GM12878 (cell line): ENCODE measurements at regions not wholly inside any gene's neighbourhood (a gene's known extent, or its start where the extent isn't known, plus 50 kb on each side); places are given as distances from the start of the nearest gene placed in this dataset.

ENCODE experiments used
- ATAC-seq: fragments of 200-7000 bp; cut with Tn5 transposase; 3 replicates; pipeline ENCODE4 v1.9.1; 2020; ENCODE audit warnings: mild to moderate bottlenecking, moderate library complexity
- BruUV-seq: library from RNA; stranded (reverse); fragments of 400-500 nt; replicated peaks from 2 replicates; lab custom pipeline; 2021; lab: Mats Ljungman, UMichigan
- CTCF ChIA-PET: fragments of 300-600 bp; sonication (Branson Sonifier 250); formaldehyde crosslinking; extraction: SDS; loops from one replicate; lab custom pipeline; 2021; ENCODE audit warnings: inconsistent platforms; lab: Yijun Ruan, JAX
- POLR2A ChIA-PET: fragments of 350-600 bp; formaldehyde crosslinking; extraction: SDS; loops from one replicate; lab custom pipeline; 2021; ENCODE audit warnings: inconsistent platforms; lab: Charles Lee
- RAD21 ChIA-PET: fragments of 300-600 bp; sonication (Branson Sonifier 250); formaldehyde crosslinking; loops from one replicate; lab custom pipeline; 2023; ENCODE audit warnings: antibody characterized with exemption; ENCODE audit not compliant: unreplicated experiment; lab: Charles Lee
- SMC1A ChIA-PET: fragments of 300-600 bp; sonication (Branson Sonifier 250); formaldehyde crosslinking; loops from one replicate; lab custom pipeline; 2023; ENCODE audit not compliant: unreplicated experiment, uncharacterized antibody; lab: Charles Lee
- DNase-seq: peaks from one replicate; pipeline ENCODE4 v3.0.0-alpha.2; 2011; ENCODE audit warnings: low read depth, low spot score
- FAIRE-seq: peaks from 3 replicates; lab custom pipeline; 2011; peaks lifted over from hg19 to GRCh38; lab: Jason Lieb, UNC
- H2AFZ ChIP-seq: 2 replicates; pipeline ENCODE4 v1.6.0; 2011; ENCODE audit warnings: low read depth, low read length, control low read depth; ENCODE audit not compliant: control insufficient read depth
- H3K27ac ChIP-seq: 2 replicates; pipeline ENCODE4 v1.5.1; 2011; ENCODE audit warnings: control low read depth; ENCODE audit not compliant: control insufficient read depth, insufficient read depth
- H3K27me3 ChIP-seq, 2 experiments: replicated peaks in 1 of 2; 2 replicates each; pipeline versions ENCODE4 v1.6.0 to v1.6.1; 2011; ENCODE audit warnings: low read length in 1 of 2; ENCODE audit not compliant: control insufficient read depth in 2 of 2, insufficient read depth in 2 of 2
- H3K36me3 ChIP-seq, 2 experiments: 2 replicates each; pipeline ENCODE4 v1.5.1; 2011; ENCODE audit warnings: low read length in 1 of 2; ENCODE audit not compliant: control insufficient read depth in 2 of 2, insufficient read depth in 2 of 2
- H3K4me1 ChIP-seq: 2 replicates; pipeline ENCODE4 v1.6.1; 2011; ENCODE audit warnings: mild to moderate bottlenecking, low read length, moderate library complexity, mixed read lengths; ENCODE audit not compliant: control insufficient read depth, insufficient read depth
- H3K4me2 ChIP-seq: 2 replicates; pipeline ENCODE4 v1.6.0; 2011; ENCODE audit warnings: control low read depth; ENCODE audit not compliant: control insufficient read depth, insufficient read depth
- H3K4me3 ChIP-seq: fragments of 200-600 bp; sonication (generic); 2 replicates; pipeline ENCODE4 v1.5.1; 2016
- H3K79me2 ChIP-seq: 2 replicates; pipeline ENCODE4 v1.6.0; 2011; ENCODE audit warnings: low read length; ENCODE audit not compliant: control insufficient read depth, insufficient read depth
- H3K9ac ChIP-seq: 2 replicates; pipeline ENCODE4 v1.8.0; 2011; ENCODE audit warnings: low read length, control low read depth, mixed read lengths; ENCODE audit not compliant: control insufficient read depth, insufficient read depth
- H3K9me3 ChIP-seq: replicated peaks from 3 replicates; pipeline ENCODE4 v1.5.1; 2011; ENCODE audit warnings: mild to moderate bottlenecking, low read length; ENCODE audit not compliant: control insufficient read depth, insufficient read depth
- H4K20me1 ChIP-seq: 2 replicates; pipeline ENCODE4 v1.6.0; 2011; ENCODE audit not compliant: control insufficient read depth, insufficient read depth
- NR2F1 ChIP-seq: fragments of 450-650 bp; conservative IDR thresholded peaks from 2 replicates; pipeline ENCODE4 v1.6.1; 2017; ENCODE audit warnings: mild to moderate bottlenecking
- NRF1 ChIP-seq: conservative IDR thresholded peaks from 2 replicates; pipeline ENCODE4 v1.6.1; 2011; ENCODE audit warnings: mild to moderate bottlenecking, low read depth, low read length, improper control_type of control experiment
- PKNOX1 ChIP-seq: fragments of 450-650 bp; IDR thresholded peaks from 2 replicates; pipeline ENCODE4 v1.6.1; 2016; ENCODE audit warnings: mild to moderate bottlenecking
- USF1 ChIP-seq: IDR thresholded peaks from 2 replicates; pipeline ENCODE4 v1.6.1; 2011; ENCODE audit warnings: borderline replicate concordance, low read depth, mild to moderate bottlenecking, moderate library complexity, mixed read lengths, low read length; ENCODE audit not compliant: insufficient read depth; ENCODE audit errors: extremely low read length
- WGBS: methylation state at CpG from one replicate; pipeline ENCODE4 v1.1.6; 2016; ENCODE audit warnings: low lambda C conversion rate; ENCODE audit not compliant: insufficient replicate concordance, insufficient coverage; ENCODE audit errors: missing lambda C conversion rate; 5-methylcytosine and 5-hydroxymethylcytosine counted together
- in situ Hi-C: fragments of 300-500 bp; cut with MboI; formaldehyde crosslinking; loops from 9 replicates; pipeline ENCODE4 v1.14.3; 2018; ENCODE audit warnings: mixed read lengths
- intact Hi-C: fragments of 100-400 bp; cut with micrococcal nuclease; formaldehyde crosslinking; loops from one replicate; pipeline ENCODE4 v1.14.2; 2022; ENCODE audit not compliant: unreplicated experiment

DNA sequence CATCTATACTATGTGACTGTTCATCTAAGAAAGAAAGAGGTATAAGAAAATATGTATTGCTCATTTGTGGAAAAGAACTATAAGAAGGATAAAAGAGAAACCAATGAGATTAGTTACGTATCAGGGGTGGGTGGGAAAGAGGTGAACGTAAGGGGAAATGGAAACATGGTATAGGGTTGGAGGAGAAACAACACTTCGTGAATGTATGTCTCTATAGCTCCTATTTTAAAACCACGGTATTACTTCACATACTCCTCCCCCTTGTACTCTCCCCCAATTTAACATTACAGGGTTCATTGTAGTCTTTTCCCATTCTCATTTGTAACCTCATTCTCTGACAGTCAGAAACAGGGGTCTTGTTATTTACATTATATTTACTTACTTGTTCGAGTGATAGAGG, 120.4 kb downstream of the FOXG1 start:
- no peak overlapping the region for H3K4me3 ChIP-seq
- no peak for DNase-seq
- in situ Hi-C loops = no loop called here
- SMC1A ChIA-PET = no interaction called here
- TF ChIP-seq PKNOX1 = no peak
- no peak for TF ChIP-seq USF1
- TF ChIP-seq, all 136 proteins: peak for 0
- intact Hi-C loops = no loop called here
- no peak overlapping the region for H3K4me2 ChIP-seq
- H4K20me1 ChIP-seq = no peaks in the 10 kb centered on the region
- FAIRE-seq (no peak), ATAC-seq (no peak)
- no peaks in the 10 kb centered on the region for H3K4me1 ChIP-seq
- no peaks in the 10 kb centered on the region for H3K27me3 ChIP-seq
- no peaks in the 10 kb centered on the region; the same call in 2 of the 3 replicates for H3K9me3 ChIP-seq
- RAD21 ChIA-PET = no interaction called here
- WGBS = 35% methylated on average over 5 of the region's 5 CpGs
- H3K9ac ChIP-seq = no peak overlapping the region
- CTCF ChIA-PET = no interaction called here
- H3K27ac ChIP-seq = no peak overlapping the region
- no peaks in the 10 kb centered on the region for H3K79me2 ChIP-seq
- H3K36me3 ChIP-seq = no peaks in the 10 kb centered on the region
- POLR2A ChIA-PET = no interaction called here
- no peak overlapping the region for H2AFZ ChIP-seq
- BruUV-seq = no TSS peak

DNA sequence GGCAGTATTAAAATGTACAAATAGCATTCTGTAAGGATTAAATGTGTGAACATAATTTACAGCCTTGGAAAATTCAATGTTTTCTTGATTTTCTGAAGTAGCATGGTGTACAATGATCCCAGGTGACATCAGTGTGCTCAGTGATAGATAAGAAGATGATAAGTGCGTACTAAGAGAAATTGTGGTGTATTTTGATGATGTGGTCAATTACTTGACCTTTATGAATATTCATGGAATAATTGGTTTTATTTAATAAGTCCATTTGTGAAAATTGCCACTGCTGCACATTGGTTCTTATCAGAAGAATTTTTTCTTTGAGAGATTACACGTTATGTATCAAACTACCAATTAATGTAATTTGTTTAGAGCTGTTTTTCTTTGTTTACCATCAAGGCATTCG, 128.8 kb downstream of the FOXG1 start:
- ATAC-seq = no peak
- Histone ChIP-seq H3K4me1 (no peaks in the 10 kb centered on the region), H3K4me3 (no peak overlapping the region), H3K4me2 (no peak overlapping the region), H3K9ac (no peak overlapping the region), H3K27me3 (no peaks in the 10 kb centered on the region), H3K36me3 (no peaks in the 10 kb centered on the region), H3K27ac (no peak overlapping the region), H3K9me3 (no peaks in the 10 kb centered on the region), H4K20me1 (no peaks in the 10 kb centered on the region), H3K79me2 (no peaks in the 10 kb centered on the region), H2AFZ (no peak overlapping the region)
- 13% methylated on average over 3 of the region's 3 CpGs for WGBS
- POLR2A ChIA-PET = no interaction called here
- SMC1A ChIA-PET = no interaction called here
- no peak for TF ChIP-seq NR2F1
- no peak for TF ChIP-seq NRF1
- no TSS peak for BruUV-seq
- in situ Hi-C loops = no loop called here
- FAIRE-seq = no peak
- DNase-seq = no peak
- intact Hi-C loops = no loop called here
- CTCF ChIA-PET = no interaction called here
- RAD21 ChIA-PET = no interaction called here
